OCI-LY1 (cell line): ENCODE measurements at regions not wholly inside any gene's neighbourhood (a gene's known extent, or its start where the extent isn't known, plus 50 kb on each side); places are given as distances from the start of the nearest gene placed in this dataset.

Experiments
- EZH2 ChIP-seq: fragments of 200-600 bp; sonication (generic), shearing (Covaris generic); IDR thresholded peaks from 2 replicates; pipeline ENCODE4 v1.8.0; 2017; ENCODE audit warnings: borderline replicate concordance, mixed run types, mild to moderate bottlenecking, antibody characterized with exemption, low read length, moderate library complexity, mixed read lengths
- TF ChIP-seq, protein P1 (sequence below): fragments of 200-600 bp; sonication (generic), shearing (Covaris generic); IDR thresholded peaks from 2 replicates; pipeline ENCODE4 v1.5.1; 2017; ENCODE audit warnings: mild to moderate bottlenecking, antibody characterized with exemption, low read length, moderate library complexity, mixed read lengths

DNA sequence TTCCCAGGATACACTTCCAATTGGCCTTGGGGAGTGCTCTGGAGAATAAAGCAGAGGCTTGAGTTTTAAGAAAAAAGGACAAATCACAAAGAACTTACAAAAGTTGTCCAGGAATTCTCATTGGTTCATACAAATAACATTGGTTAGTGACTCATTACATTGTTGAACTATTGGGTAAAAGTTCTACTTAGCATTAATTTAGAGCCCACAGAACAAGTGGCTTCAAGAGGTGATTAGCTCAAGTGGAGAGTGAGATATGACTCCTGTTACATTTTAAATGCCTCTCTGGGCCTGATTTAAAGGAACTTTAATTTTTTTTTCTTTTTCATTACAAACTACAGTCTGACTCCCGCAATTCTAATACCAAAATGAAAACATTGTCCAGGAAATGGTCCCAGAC is 72.9 kb downstream of the ASCL4 start:
- TF ChIP-seq, protein P1, sequence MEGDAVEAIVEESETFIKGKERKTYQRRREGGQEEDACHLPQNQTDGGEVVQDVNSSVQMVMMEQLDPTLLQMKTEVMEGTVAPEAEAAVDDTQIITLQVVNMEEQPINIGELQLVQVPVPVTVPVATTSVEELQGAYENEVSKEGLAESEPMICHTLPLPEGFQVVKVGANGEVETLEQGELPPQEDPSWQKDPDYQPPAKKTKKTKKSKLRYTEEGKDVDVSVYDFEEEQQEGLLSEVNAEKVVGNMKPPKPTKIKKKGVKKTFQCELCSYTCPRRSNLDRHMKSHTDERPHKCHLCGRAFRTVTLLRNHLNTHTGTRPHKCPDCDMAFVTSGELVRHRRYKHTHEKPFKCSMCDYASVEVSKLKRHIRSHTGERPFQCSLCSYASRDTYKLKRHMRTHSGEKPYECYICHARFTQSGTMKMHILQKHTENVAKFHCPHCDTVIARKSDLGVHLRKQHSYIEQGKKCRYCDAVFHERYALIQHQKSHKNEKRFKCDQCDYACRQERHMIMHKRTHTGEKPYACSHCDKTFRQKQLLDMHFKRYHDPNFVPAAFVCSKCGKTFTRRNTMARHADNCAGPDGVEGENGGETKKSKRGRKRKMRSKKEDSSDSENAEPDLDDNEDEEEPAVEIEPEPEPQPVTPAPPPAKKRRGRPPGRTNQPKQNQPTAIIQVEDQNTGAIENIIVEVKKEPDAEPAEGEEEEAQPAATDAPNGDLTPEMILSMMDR: no peak
- no peak for TF ChIP-seq EZH2
